Suppressor macrophage (primary cell): ENCODE measurements at regions not wholly inside any gene's neighbourhood (a gene's known extent, or its start where the extent isn't known, plus 50 kb on each side); places are given as distances from the start of the nearest gene placed in this dataset.

Experiments used
- DNase-seq, 4 experiments: peaks; one replicate each; pipeline ENCODE4 v3.0.0-alpha.2; 2020 to 2022

GRCh38 chr1:83769594-83770318, 229.2 kb downstream of the TTLL7 start:
- no peak for DNase-seq

- DNase-seq, result no peak
These were observed 229.9 kb downstream of the TTLL7 start for GRCh38 chr1:83769072-83769471.

GRCh38 chr1:83766241-83766691, 232.7 kb downstream of the TTLL7 start:
- DNase-seq, result no peak

GRCh38 chr1:83765125-83765524, 233.8 kb downstream of the TTLL7 start:
- no peak for DNase-seq

GRCh38 chr1:83764209-83764608, 234.7 kb downstream of the TTLL7 start:
- DNase-seq, result no peak

GRCh38 chr1:83763361-83764095, 235.4 kb downstream of the TTLL7 start:
- DNase-seq, result no peak

GRCh38 chr1:83762416-83762815, 236.5 kb downstream of the TTLL7 start:
- no peak for DNase-seq

GRCh38 chr1:83762039-83762365, 236.9 kb downstream of the TTLL7 start:
- no peak for DNase-seq

GRCh38 chr1:83761167-83762038, 237.5 kb downstream of the TTLL7 start:
- peak; percentile 10 to 64 (median 42) for DNase-seq

GRCh38 chr1:83760226-83761021, 238.5 kb downstream of the TTLL7 start:
- no peak for DNase-seq

GRCh38 chr1:83756984-83757717, 241.8 kb downstream of the TTLL7 start:
- DNase-seq, result no peak

GRCh38 chr1:83751602-83752001, 247.3 kb downstream of the TTLL7 start:
- no peak for DNase-seq

GRCh38 chr1:83750201-83750600, 248.7 kb downstream of the TTLL7 start:
- no peak for DNase-seq

- DNase-seq, result no peak
These were observed 251.0 kb downstream of the TTLL7 start for GRCh38 chr1:83747853-83748482.

- no peak for DNase-seq
These were observed 252.7 kb downstream of the TTLL7 start for GRCh38 chr1:83746234-83746633.

GRCh38 chr1:83742446-83742845, 256.5 kb downstream of the TTLL7 start:
- peak in 1 of 4 experiments; percentile 26 for DNase-seq

GRCh38 chr1:83741770-83742169, 257.2 kb downstream of the TTLL7 start:
- peak in 2 of 4 experiments; percentile 1 to 8 for DNase-seq

- no peak for DNase-seq
These were observed 257.6 kb downstream of the TTLL7 start for GRCh38 chr1:83741348-83741747.

GRCh38 chr1:83735526-83735925, 263.4 kb downstream of the TTLL7 start:
- no peak for DNase-seq

- no peak for DNase-seq
These were observed 264.5 kb downstream of the TTLL7 start for GRCh38 chr1:83734420-83734819.

GRCh38 chr1:83725735-83726360, 273.1 kb downstream of the TTLL7 start:
- DNase-seq, result no peak
